IMR-90 (cell line): ENCODE measurements at regions not wholly inside any gene's neighbourhood (a gene's known extent, or its start where the extent isn't known, plus 50 kb on each side); places are given as distances from the start of the nearest gene placed in this dataset.

ENCODE experiments used
- ATAC-seq: fragments of 200-7000 bp; cut with Tn5 transposase; 2 replicates; pipeline ENCODE4 v1.9.1; 2020; ENCODE audit warnings: low read depth, mild to moderate bottlenecking, moderate library complexity
- BruUV-seq: library from RNA; stranded (reverse); fragments of 400-500 nt; replicated peaks from 2 replicates; lab custom pipeline; 2021; lab: Mats Ljungman, UMichigan
- CTCF ChIA-PET: fragments of 300-600 bp; formaldehyde crosslinking; extraction: SDS; loops from one replicate; lab custom pipeline; 2021; ENCODE audit warnings: antibody characterized with exemption; lab: Yijun Ruan, JAX
- POLR2A ChIA-PET: fragments of 300-600 bp; sonication (Branson Sonifier 250); formaldehyde crosslinking; loops from one replicate; lab custom pipeline; 2022; ENCODE audit warnings: antibody characterized with exemption; ENCODE audit not compliant: unreplicated experiment; lab: Charles Lee
- DNase-seq: peaks from one replicate; pipeline ENCODE4 v3.0.0; 2013
- H2AFZ ChIP-seq: replicated peaks from 2 replicates; pipeline ENCODE3; 2013; ENCODE audit warnings: low read length, mild to moderate bottlenecking; ENCODE audit not compliant: poor library complexity
- H2AK5ac ChIP-seq: 2 replicates; pipeline ENCODE4 v1.6.1; 2013; ENCODE audit warnings: low read depth, low read length, inconsistent platforms
- H2AK9ac ChIP-seq: replicated peaks from 2 replicates; pipeline ENCODE3; 2013; ENCODE audit warnings: mild to moderate bottlenecking, low read depth, low read length, moderate library complexity; ENCODE audit not compliant: poor library complexity
- H2BK120ac ChIP-seq: 2 replicates; pipeline ENCODE4 v1.6.1; 2013; ENCODE audit warnings: low read depth, low read length, inconsistent platforms
- H2BK15ac ChIP-seq: 3 replicates; pipeline ENCODE4 v1.6.1; 2013; ENCODE audit warnings: low read depth, low read length, inconsistent platforms
- H2BK20ac ChIP-seq: 2 replicates; pipeline ENCODE4 v1.6.1; 2013; ENCODE audit warnings: low read depth, mild to moderate bottlenecking, inconsistent platforms, low read length, moderate library complexity
- H2BK5ac ChIP-seq: 2 replicates; pipeline ENCODE4 v1.6.1; 2013; ENCODE audit warnings: mild to moderate bottlenecking, low read depth, low read length, inconsistent platforms; ENCODE audit not compliant: poor library complexity, severe bottlenecking
- H3K14ac ChIP-seq: replicated peaks from 2 replicates; pipeline ENCODE4 v1.6.1; 2013; ENCODE audit warnings: low read depth, low read length, inconsistent platforms
- H3K18ac ChIP-seq: 2 replicates; pipeline ENCODE4 v1.6.1; 2013; ENCODE audit warnings: low read depth, low read length, control low read depth
- H3K23ac ChIP-seq: 2 replicates; pipeline ENCODE4 v1.6.1; 2013; ENCODE audit warnings: low read depth, low read length, inconsistent platforms
- H3K27ac ChIP-seq: 2 replicates; pipeline ENCODE4 v1.5.1; 2013; ENCODE audit warnings: mild to moderate bottlenecking, control low read depth, low read length; ENCODE audit not compliant: insufficient read depth
- H3K27me3 ChIP-seq: 2 replicates; pipeline ENCODE4 v1.6.1; 2013; ENCODE audit warnings: low read length; ENCODE audit not compliant: control insufficient read depth, insufficient read depth
- H3K36me3 ChIP-seq: 2 replicates; pipeline ENCODE4 v1.6.1; 2013; ENCODE audit warnings: low read length, mixed read lengths; ENCODE audit not compliant: control insufficient read depth, insufficient read depth
- H3K4ac ChIP-seq: 2 replicates; pipeline ENCODE4 v1.6.1; 2013; ENCODE audit warnings: low read depth, low read length, inconsistent platforms
- H3K4me1 ChIP-seq: 2 replicates; pipeline ENCODE4 v1.6.1; 2013; ENCODE audit warnings: low read length, mixed read lengths; ENCODE audit not compliant: control insufficient read depth, insufficient read depth
- H3K4me2 ChIP-seq: 2 replicates; pipeline ENCODE4 v1.6.1; 2013; ENCODE audit warnings: low read depth, mild to moderate bottlenecking, control low read depth, low read length, moderate library complexity
- H3K4me3 ChIP-seq: 2 replicates; pipeline ENCODE4 v1.5.1; 2013; ENCODE audit warnings: low read depth, mild to moderate bottlenecking, control low read depth, low read length, moderate library complexity; ENCODE audit not compliant: insufficient read depth
- H3K56ac ChIP-seq: 2 replicates; pipeline ENCODE4 v1.6.1; 2013; ENCODE audit warnings: low read length, inconsistent platforms; ENCODE audit not compliant: insufficient read depth; ENCODE audit errors: extremely low read depth
- H3K79me1 ChIP-seq, 2 experiments: 2 replicates each; pipeline ENCODE4 v1.6.1; 2013; ENCODE audit warnings: low read length in 2 of 2, inconsistent platforms in 1 of 2, low read depth in 1 of 2
- H3K9ac ChIP-seq: 2 replicates; pipeline ENCODE4 v1.6.1; 2013; ENCODE audit warnings: low read depth, low read length, control low read depth
- H3K9me1 ChIP-seq: 2 replicates; pipeline ENCODE4 v1.6.1; 2013; ENCODE audit warnings: low read length, inconsistent platforms; ENCODE audit not compliant: insufficient read depth
- H3K9me3 ChIP-seq: 2 replicates; pipeline ENCODE4 v1.6.1; 2013; ENCODE audit warnings: low read length; ENCODE audit not compliant: control insufficient read depth, insufficient read depth
- H4K20me1 ChIP-seq: 2 replicates; pipeline ENCODE4 v1.6.1; 2013; ENCODE audit warnings: low read length, inconsistent platforms; ENCODE audit not compliant: insufficient read depth
- H4K5ac ChIP-seq: 2 replicates; pipeline ENCODE4 v1.6.1; 2013; ENCODE audit warnings: mild to moderate bottlenecking, low read depth, low read length, control low read depth
- H4K8ac ChIP-seq, 2 experiments: 2 replicates each; pipeline ENCODE4 v1.6.1; 2013; ENCODE audit warnings: low read depth in 2 of 2, low read length in 2 of 2, control low read depth in 1 of 2, inconsistent platforms in 1 of 2
- H4K91ac ChIP-seq: 2 replicates; pipeline ENCODE4 v1.6.1; 2013; ENCODE audit warnings: low read depth, low read length, inconsistent platforms; ENCODE audit not compliant: insufficient read depth
- BHLHE40 ChIP-seq: fragments of 150-350 bp; IDR thresholded peaks from 2 replicates; pipeline ENCODE4 v1.6.1; 2016; ENCODE audit warnings: mild to moderate bottlenecking, low read depth, low read length
- CEBPB ChIP-seq: IDR thresholded peaks from 2 replicates; pipeline ENCODE4 v1.6.1; 2012; ENCODE audit warnings: low read depth, low read length, improper control_type of control experiment
- CHD1 ChIP-seq: IDR thresholded peaks from 2 replicates; pipeline ENCODE4 v1.6.1; 2012; ENCODE audit warnings: low read depth, low read length, improper control_type of control experiment
- CTCF ChIP-seq: conservative IDR thresholded peaks from 2 replicates; pipeline ENCODE4 v1.5.1; 2012; ENCODE audit warnings: mild to moderate bottlenecking, low read depth, low read length, improper control_type of control experiment
- ELK1 ChIP-seq: fragments of 150-350 bp; IDR thresholded peaks from 2 replicates; pipeline ENCODE4 v1.6.1; 2016; ENCODE audit warnings: low read depth, mild to moderate bottlenecking, low read length, moderate library complexity, borderline replicate concordance
- FOS ChIP-seq: fragments of 150-350 bp; IDR thresholded peaks from 2 replicates; pipeline ENCODE4 v1.6.1; 2016; ENCODE audit warnings: low read depth, low read length
- MAFK ChIP-seq: IDR thresholded peaks from 2 replicates; pipeline ENCODE4 v1.6.1; 2012; ENCODE audit warnings: low read depth, low read length, improper control_type of control experiment
- MAZ ChIP-seq: IDR thresholded peaks from 2 replicates; pipeline ENCODE4 v1.6.1; 2012; ENCODE audit warnings: low read depth, mild to moderate bottlenecking, low read length, improper control_type of control experiment, moderate library complexity, borderline replicate concordance
- MXI1 ChIP-seq: IDR thresholded peaks from 2 replicates; pipeline ENCODE4 v1.6.1; 2012; ENCODE audit warnings: low read depth, mild to moderate bottlenecking, low read length, moderate library complexity, borderline replicate concordance
- NFE2L2 ChIP-seq: fragments of 150-350 bp; IDR thresholded peaks from 2 replicates; pipeline ENCODE4 v1.6.1; 2016; ENCODE audit warnings: low read depth, mild to moderate bottlenecking, low read length
- POLR2A ChIP-seq: IDR thresholded peaks from 2 replicates; pipeline ENCODE4 v1.6.1; 2012; ENCODE audit warnings: mild to moderate bottlenecking, low read depth, low read length
- RAD21 ChIP-seq: IDR thresholded peaks from 2 replicates; pipeline ENCODE4 v1.6.1; 2012; ENCODE audit warnings: low read length, improper control_type of control experiment
- RCOR1 ChIP-seq: IDR thresholded peaks from 2 replicates; pipeline ENCODE4 v1.6.1; 2012; ENCODE audit warnings: mild to moderate bottlenecking, low read length, improper control_type of control experiment; ENCODE audit not compliant: insufficient replicate concordance
- RFX5 ChIP-seq: IDR thresholded peaks from 2 replicates; pipeline ENCODE4 v1.8.0; 2012; ENCODE audit warnings: low read depth, mild to moderate bottlenecking, low read length, moderate library complexity
- SMC3 ChIP-seq: fragments of 150-350 bp; IDR thresholded peaks from 2 replicates; pipeline ENCODE4 v1.6.1; 2016; ENCODE audit warnings: low read depth, mild to moderate bottlenecking, antibody characterized with exemption, low read length, moderate library complexity
- USF2 ChIP-seq: fragments of 150-350 bp; IDR thresholded peaks from 2 replicates; pipeline ENCODE4 v1.6.1; 2017; ENCODE audit warnings: mild to moderate bottlenecking, antibody characterized with exemption, low read length, low read depth
- WGBS, 2 experiments: methylation state at CpG; one replicate each; pipeline versions ENCODE4 v1.1.5 to v1.1.7; 2013; ENCODE audit warnings: missing lambda C conversion rate in 2 of 2; ENCODE audit not compliant: insufficient read length in 1 of 2; ENCODE audit errors: extremely low coverage in 2 of 2; 5-methylcytosine and 5-hydroxymethylcytosine counted together
- dilution Hi-C: fragments of 300-500 bp; cut with HindIII; formaldehyde crosslinking; loops from one replicate; pipeline ENCODE4 v1.14.3; 2018; ENCODE audit warnings: low sequenced_read_pairs; ENCODE audit not compliant: unreplicated experiment
- in situ Hi-C: fragments of 300-500 bp; cut with MboI; formaldehyde crosslinking; loops from 3 replicates; pipeline ENCODE4 v1.14.3; 2019; ENCODE audit warnings: low sequenced_read_pairs, inconsistent platforms, mixed read lengths
- intact Hi-C: fragments of 100-400 bp; cut with micrococcal nuclease; formaldehyde crosslinking; loops from 2 replicates; pipeline ENCODE4 v1.10.0; 2022

- Histone ChIP-seq H4K5ac (no peak overlapping the region), H3K56ac (no peak overlapping the region), H3K4me3 (no peak overlapping the region), H2BK5ac (no peak overlapping the region), H4K8ac (no peak overlapping the region), H3K23ac (no peak overlapping the region), H3K36me3 (no peaks in the 10 kb centered on the region), H3K79me1 (no peaks in the 10 kb centered on the region), H3K27me3 (no peaks in the 10 kb centered on the region; the same call in none of the 2 replicates), H2BK120ac (no peak overlapping the region), H2BK15ac (no peak overlapping the region), H3K27ac (no peak overlapping the region), H2AK5ac (no peak overlapping the region), H2BK20ac (no peak overlapping the region), H4K91ac (no peak overlapping the region), H3K9me1 (no peaks in the 10 kb centered on the region), H4K20me1 (no peaks in the 10 kb centered on the region), H3K18ac (no peak overlapping the region), H2AK9ac (no peak overlapping the region), H3K4me2 (no peak overlapping the region), H3K14ac (no peak overlapping the region), H3K9me3 (peaks cover 12% of the 10 kb centered on the region), H3K4me1 (no peaks in the 10 kb centered on the region), H2AFZ (no peak overlapping the region), H3K9ac (no peak overlapping the region), H3K4ac (no peak overlapping the region)
- no peak for DNase-seq
- ATAC-seq, result no peak
- BruUV-seq, result no TSS peak
- in situ Hi-C loops (no loop called here), dilution Hi-C loops (no loop called here), intact Hi-C loops (no loop called here)
- TF ChIP-seq CEBPB (no peak), BHLHE40 (no peak), POLR2A (no peak), SMC3 (no peak), RCOR1 (no peak), FOS (no peak), MAFK (no peak), NFE2L2 (no peak), MAZ (no peak), USF2 (no peak), ELK1 (no peak), RAD21 (no peak), CTCF (no peak), CHD1 (no peak), RFX5 (no peak), MXI1 (no peak)
- ChIA-PET POLR2A (no interaction called here), CTCF (no interaction called here)
- no CpG with 5 or more reads among the region's 1 CpG for WGBS, 2 experiments
Measured at GRCh38 chr2:234804704-234805103, 147.1 kb upstream of the SH3BP4 start.
